Urothelium cell line (cell line): ENCODE measurements at regions not wholly inside any gene's neighbourhood (a gene's known extent, or its start where the extent isn't known, plus 50 kb on each side); places are given as distances from the start of the nearest gene placed in this dataset.

ENCODE experiments used
- DNase-seq: peaks from one replicate; pipeline ENCODE4 v3.0.0; 2011; ENCODE audit warnings: low spot score, mixed read lengths
- FAIRE-seq: peaks from 2 replicates; lab custom pipeline; 2011; peaks lifted over from hg19 to GRCh38; lab: Jason Lieb, UNC

- DNase-seq: no peak
- FAIRE-seq: no peak
Observed at GRCh38 chr9:103372828-103373227, 377.7 kb downstream of the CYLC2 start.

GRCh38 chr9:103377667-103378066 is 382.5 kb downstream of the CYLC2 start:
- no peak for FAIRE-seq
- DNase-seq: no peak

- FAIRE-seq (no peak), DNase-seq (peak; percentile 54)
Observed at GRCh38 chr9:103397868-103398600, 402.9 kb downstream of the CYLC2 start.

- FAIRE-seq (no peak), DNase-seq (no peak)
Observed at GRCh38 chr9:103399535-103399934, 404.4 kb downstream of the CYLC2 start.

GRCh38 chr9:103407260-103407659 is 412.1 kb downstream of the CYLC2 start:
- DNase-seq: no peak

GRCh38 chr9:103410059-103410458 is 414.9 kb downstream of the CYLC2 start:
- no peak for DNase-seq
- no peak for FAIRE-seq

More at GRCh38 chr9:103407260-103407659, 412.1 kb downstream of the CYLC2 start:
- FAIRE-seq: no peak

GRCh38 chr9:103427696-103428095 is 432.6 kb downstream of the CYLC2 start:
- DNase-seq (no peak), FAIRE-seq (no peak)

- FAIRE-seq: no peak
Observed at GRCh38 chr9:103430469-103430868, 435.3 kb downstream of the CYLC2 start.

GRCh38 chr9:103431809-103432208 is 436.7 kb downstream of the CYLC2 start:
- FAIRE-seq: no peak
- no peak for DNase-seq

More at GRCh38 chr9:103430469-103430868, 435.3 kb downstream of the CYLC2 start:
- no peak for DNase-seq

- no peak for FAIRE-seq
- no peak for DNase-seq
Observed at GRCh38 chr9:103444176-103444575, 449.0 kb downstream of the CYLC2 start.

GRCh38 chr9:103458826-103459225 is 463.7 kb downstream of the CYLC2 start:
- no peak for FAIRE-seq

GRCh38 chr9:103471241-103471640 is 476.1 kb downstream of the CYLC2 start:
- DNase-seq (peak; percentile 5), FAIRE-seq (no peak)

More at GRCh38 chr9:103458826-103459225, 463.7 kb downstream of the CYLC2 start:
- DNase-seq: no peak

- DNase-seq (no peak), FAIRE-seq (no peak)
Observed at GRCh38 chr9:103474156-103474555, 479.0 kb downstream of the CYLC2 start.

GRCh38 chr9:103483471-103484096 is 488.5 kb downstream of the CYLC2 start:
- DNase-seq: no peak
- FAIRE-seq: no peak

GRCh38 chr9:103485138-103485537 is 490.0 kb downstream of the CYLC2 start:
- DNase-seq (no peak), FAIRE-seq (no peak)

- no peak for DNase-seq
- FAIRE-seq: no peak
Observed at GRCh38 chr9:103514767-103515166, 519.6 kb downstream of the CYLC2 start.

- FAIRE-seq: no peak
- no peak for DNase-seq
Observed at GRCh38 chr9:103522409-103522808, 527.3 kb downstream of the CYLC2 start.

- DNase-seq (no peak), FAIRE-seq (no peak)
Observed at GRCh38 chr9:103530934-103531333, 535.8 kb downstream of the CYLC2 start.

- DNase-seq (no peak), FAIRE-seq (no peak)
Observed at GRCh38 chr9:103533318-103533717, 538.2 kb downstream of the CYLC2 start.

GRCh38 chr9:103537426-103537825 is 542.3 kb downstream of the CYLC2 start:
- no peak for FAIRE-seq
- DNase-seq: no peak

GRCh38 chr9:103545260-103545659 is 548.8 kb upstream of the SMC2 start:
- DNase-seq: no peak

GRCh38 chr9:103552712-103553111 is 541.4 kb upstream of the SMC2 start:
- no peak for FAIRE-seq
- DNase-seq: no peak

More at GRCh38 chr9:103545260-103545659, 548.8 kb upstream of the SMC2 start:
- FAIRE-seq: no peak
